ENCODE measurements at regions not wholly inside any gene's neighbourhood (a gene's known extent, or its start where the extent isn't known, plus 50 kb on each side); places are given as distances from the start of the nearest gene placed in this dataset.
"Not testable (repeated sequence)": the region's sequence is repeated elsewhere in the genome, so short reads cannot be mapped to it uniquely, and the experiment has no call there.

GRCh38 chr2:193475038-193475437, 1280.3 kb upstream of the TMEFF2 start:
- Mint-ChIP-seq H3K27ac (no peak overlapping the region), H3K4me3 (no peak overlapping the region), H3K36me3 (no peaks in the 10 kb centered on the region), H3K9me3 (peaks cover 0 to 25% (median 5%) of the 10 kb centered on the region in 6 donors), H3K4me1 (peaks cover 3 to 11% of the 10 kb centered on the region in 2 donors), H3K27me3 (ENCODE audit: low read depth in 3 of 3) (peaks cover 0 to 3% (median 0%) of the 10 kb centered on the region in 3 donors)
- no peak for DNase-seq

- Mint-ChIP-seq H3K4me3 (peak overlapping the region in 1 of 5 donors; percentile 13), H3K36me3 (no peaks in the 10 kb centered on the region), H3K4me1 (peaks cover 2 to 12% of the 10 kb centered on the region in 2 donors), H3K27me3 (ENCODE audit: low read depth in 3 of 3) (peaks cover 0 to 2% (median 1%) of the 10 kb centered on the region in 3 donors), H3K27ac (no peak overlapping the region), H3K9me3 (peaks cover 0 to 36% (median 10%) of the 10 kb centered on the region in 6 donors)
- no peak for DNase-seq
Observed at GRCh38 chr2:193469251-193469650, 1274.5 kb upstream of the TMEFF2 start.

DNA sequence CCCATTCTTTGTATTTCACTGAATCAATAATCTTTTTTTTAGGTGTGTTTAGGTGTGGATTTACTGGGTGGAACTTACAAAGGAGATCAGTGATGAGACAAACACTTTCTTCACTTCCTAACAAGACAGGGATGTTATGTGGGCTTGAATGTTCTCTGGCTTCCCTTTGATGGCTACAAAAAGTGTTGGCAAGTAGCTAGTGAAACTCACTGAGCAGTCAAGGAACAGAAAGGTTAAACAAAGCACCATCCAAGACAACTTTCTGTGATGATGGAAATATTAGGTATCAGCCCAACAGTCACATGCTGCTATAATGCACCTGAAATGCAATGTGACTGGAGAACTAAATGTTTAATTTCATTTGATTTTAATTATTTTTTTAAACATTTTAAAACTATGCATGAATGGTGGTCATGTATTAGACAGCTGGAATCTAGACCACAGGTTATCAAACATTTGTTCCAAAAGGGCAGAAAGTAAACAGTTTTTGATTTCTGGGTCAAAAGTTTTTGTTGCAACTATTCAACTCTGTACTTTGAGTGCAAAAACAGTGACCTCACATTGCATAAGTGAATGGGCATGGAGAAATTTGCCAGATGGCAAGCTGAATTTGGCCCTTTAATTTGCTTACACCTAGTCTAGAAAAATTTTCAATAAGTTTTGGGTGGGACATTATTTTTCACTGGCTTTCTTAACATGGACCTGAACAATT, 1272.7 kb upstream of the TMEFF2 start:
- H3K36me3 Mint-ChIP-seq = peaks cover 0 to 3% (median 0%) of the 10 kb centered on the region in 3 donors
- peaks cover 3 to 41% (median 18%) of the 10 kb centered on the region in 6 donors for H3K9me3 Mint-ChIP-seq
- no peak for DNase-seq
- no peak overlapping the region for H3K4me3 Mint-ChIP-seq
- H3K27ac Mint-ChIP-seq = no peak overlapping the region
- peaks cover 0 to 2% (median 0%) of the 10 kb centered on the region in 3 donors for H3K27me3 Mint-ChIP-seq (ENCODE audit: low read depth in 3 of 3)
- peaks cover 2 to 15% of the 10 kb centered on the region in 2 donors for H3K4me1 Mint-ChIP-seq

DNA sequence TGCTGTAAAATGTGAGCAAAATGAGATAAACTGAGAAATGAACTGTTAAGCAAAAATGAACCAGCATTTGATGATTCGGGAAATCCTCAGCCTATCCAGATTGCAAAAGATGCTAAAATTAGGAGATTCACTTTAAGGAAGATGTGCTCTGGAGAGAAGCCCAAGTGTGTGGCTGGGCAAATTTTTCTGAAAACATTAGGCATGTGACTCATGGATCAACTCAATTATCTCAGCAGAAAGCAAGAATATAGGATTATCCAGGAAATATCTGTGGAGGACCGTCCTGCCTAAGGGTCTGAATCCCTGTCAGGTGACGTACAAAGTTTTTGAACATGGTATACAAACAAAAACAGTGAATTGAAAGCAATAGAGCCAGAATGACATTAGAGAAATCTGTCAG, 1268.3 kb upstream of the TMEFF2 start:
- Mint-ChIP-seq H3K9me3 (peaks cover 4 to 33% (median 19%) of the 10 kb centered on the region in 6 donors), H3K4me3 (no peak overlapping the region), H3K27ac (no peak overlapping the region), H3K36me3 (peaks cover 0 to 3% (median 3%) of the 10 kb centered on the region in 3 donors), H3K4me1 (peaks cover 0 to 4% of the 10 kb centered on the region in 2 donors), H3K27me3 (ENCODE audit: low read depth in 3 of 3) (peaks cover 0 to 2% (median 1%) of the 10 kb centered on the region in 3 donors)
- DNase-seq = no peak

DNA sequence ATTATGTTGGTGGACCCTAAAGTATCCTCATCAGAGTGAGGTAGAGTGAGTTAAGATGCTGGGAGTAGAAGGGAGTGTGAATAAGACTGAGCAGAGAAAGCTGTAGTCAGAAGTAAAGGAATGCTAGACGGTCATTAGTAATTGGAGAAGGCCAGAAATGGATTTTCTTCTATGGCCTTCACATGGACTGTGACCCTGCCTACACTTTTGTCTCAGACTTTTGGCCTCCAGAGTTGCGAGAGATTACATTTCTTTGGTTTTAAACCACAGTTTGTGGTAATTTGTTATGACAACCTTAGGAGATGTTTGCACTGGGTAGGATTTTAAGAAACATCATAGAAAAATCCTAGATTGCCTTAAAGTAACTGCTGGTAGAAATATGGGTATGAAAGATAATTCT, 1267.7 kb upstream of the TMEFF2 start:
- Mint-ChIP-seq H3K9me3 (peaks cover 4 to 32% (median 20%) of the 10 kb centered on the region in 6 donors), H3K27ac (no peak overlapping the region), H3K4me3 (no peak overlapping the region), H3K36me3 (peaks cover 0 to 3% (median 3%) of the 10 kb centered on the region in 3 donors), H3K27me3 (ENCODE audit: low read depth in 3 of 3) (peaks cover 0 to 2% (median 1%) of the 10 kb centered on the region in 3 donors), H3K4me1 (peaks cover 0 to 4% of the 10 kb centered on the region in 2 donors)
- DNase-seq = no peak

GRCh38 chr2:193461431-193461934, 1266.8 kb upstream of the TMEFF2 start:
- Mint-ChIP-seq H3K9me3 (peaks cover 4 to 35% (median 21%) of the 10 kb centered on the region in 6 donors), H3K4me1 (peaks cover 0 to 4% of the 10 kb centered on the region in 2 donors), H3K27ac (no peak overlapping the region), H3K36me3 (peaks cover 0 to 3% (median 3%) of the 10 kb centered on the region in 3 donors), H3K4me3 (no peak overlapping the region), H3K27me3 (ENCODE audit: low read depth in 3 of 3) (peaks cover 0 to 2% (median 1%) of the 10 kb centered on the region in 3 donors)
- DNase-seq = no peak

DNA sequence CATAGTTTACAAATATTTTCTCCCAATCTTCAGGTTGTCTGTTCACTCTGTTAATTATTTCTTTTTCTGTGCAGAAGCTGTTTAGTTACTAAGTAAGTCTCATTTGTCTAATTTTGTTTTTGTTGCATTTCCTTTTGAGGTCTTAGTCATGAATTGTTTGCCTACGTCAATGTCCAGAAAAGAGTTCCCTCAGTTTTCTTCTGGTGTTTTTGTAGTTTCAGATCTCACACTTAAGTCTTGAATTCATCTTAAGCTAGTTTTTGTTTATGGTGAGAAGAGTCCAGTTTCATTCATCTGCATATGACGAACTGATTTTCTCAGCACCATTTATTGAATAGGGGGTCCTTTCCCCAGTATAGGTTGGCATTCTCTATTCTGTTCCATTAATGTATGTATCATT, 1252.2 kb upstream of the TMEFF2 start:
- Mint-ChIP-seq H3K4me3 (no peak overlapping the region), H3K9me3 (peaks cover 0 to 13% (median 8%) of the 10 kb centered on the region in 6 donors), H3K4me1 (no peaks in the 10 kb centered on the region), H3K36me3 (no peaks in the 10 kb centered on the region), H3K27ac (no peak overlapping the region), H3K27me3 (ENCODE audit: low read depth in 3 of 3) (peaks cover 0 to 2% (median 0%) of the 10 kb centered on the region in 3 donors)
- no peak for DNase-seq

DNA sequence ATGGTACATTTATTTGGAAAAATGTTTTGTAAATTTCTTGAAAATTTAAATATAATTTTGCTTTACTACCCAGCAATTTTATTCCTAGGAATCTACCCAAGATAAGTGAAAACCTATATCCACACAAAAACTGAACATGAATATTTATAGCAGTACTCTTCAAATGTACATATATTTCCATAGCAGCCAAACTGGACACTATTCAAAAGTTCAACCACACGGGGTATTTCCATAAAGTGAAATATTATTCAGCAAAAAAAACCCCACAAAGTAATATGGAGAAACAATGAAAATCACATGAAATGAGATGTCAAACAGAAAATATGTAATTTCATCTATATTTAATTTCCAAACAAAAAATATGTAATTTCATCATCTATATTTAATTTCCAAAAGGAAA, 1247.6 kb upstream of the TMEFF2 start:
- DNase-seq = no peak
- Mint-ChIP-seq H3K4me1 (no peaks in the 10 kb centered on the region), H3K4me3 (no peak overlapping the region), H3K9me3 (peaks cover 6 to 19% (median 10%) of the 10 kb centered on the region in 6 donors), H3K27me3 (ENCODE audit: low read depth in 3 of 3) (peaks cover 0 to 2% (median 0%) of the 10 kb centered on the region in 3 donors), H3K27ac (no peak overlapping the region), H3K36me3 (no peaks in the 10 kb centered on the region)

DNA sequence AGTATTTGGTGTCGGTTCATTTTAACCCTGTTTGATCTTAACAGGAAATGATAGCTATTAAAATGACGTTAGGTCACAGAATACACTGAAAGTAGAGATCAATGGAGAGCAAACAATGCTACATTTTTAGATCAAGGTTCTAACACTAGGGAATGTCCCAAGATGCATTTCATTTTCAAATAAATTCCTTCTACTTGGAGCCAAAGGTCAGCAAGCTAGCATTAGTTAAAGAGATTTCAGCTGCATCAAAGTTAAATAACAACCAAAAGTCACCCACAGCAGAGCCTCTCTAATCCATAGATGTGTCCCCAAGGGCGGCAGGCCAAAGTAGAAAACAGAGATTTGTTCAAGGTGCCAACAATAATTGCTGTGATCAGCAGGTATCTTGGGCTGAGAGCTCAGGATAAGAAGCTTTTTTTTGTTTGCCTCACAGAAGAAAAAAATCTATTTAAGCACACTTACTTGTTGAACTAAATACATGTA, 1233.6 kb upstream of the TMEFF2 start:
- Mint-ChIP-seq H3K27ac (no peak overlapping the region), H3K4me3 (no peak overlapping the region), H3K4me1 (no peaks in the 10 kb centered on the region), H3K9me3 (peaks cover 3 to 21% (median 12%) of the 10 kb centered on the region in 6 donors), H3K27me3 (ENCODE audit: low read depth in 3 of 3) (no peaks in the 10 kb centered on the region), H3K36me3 (no peaks in the 10 kb centered on the region)
- no peak for DNase-seq

DNA sequence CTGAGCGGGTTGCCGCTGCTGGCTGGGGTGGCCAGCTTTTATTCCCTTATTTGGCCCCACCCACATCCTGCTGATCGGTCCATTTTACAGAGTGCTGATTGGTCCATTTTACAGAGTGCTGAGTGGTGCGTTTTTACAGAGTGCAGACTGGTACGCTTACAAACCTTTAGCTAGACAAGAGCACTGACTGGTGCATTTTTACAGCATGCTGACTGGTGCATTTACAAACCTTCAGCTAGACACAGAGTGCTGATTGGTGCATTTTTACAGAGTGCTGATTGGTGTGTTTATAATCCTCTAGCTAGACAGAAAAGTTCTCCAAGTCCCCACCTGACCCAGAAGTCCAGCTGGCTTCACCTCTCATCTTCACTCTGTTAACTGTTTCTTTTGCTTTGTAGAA, 1217.6 kb upstream of the TMEFF2 start:
- H3K27me3 Mint-ChIP-seq (ENCODE audit: low read depth in 3 of 3); H3K4me3 Mint-ChIP-seq; H3K4me1 Mint-ChIP-seq; H3K36me3 Mint-ChIP-seq; DNase-seq: not testable (repeated sequence)
- Mint-ChIP-seq H3K9me3 (peaks cover 12 to 35% (median 30%) of the 10 kb centered on the region in 6 donors), H3K27ac (peak overlapping the region in 1 of 6 donors; percentile 79)

DNA sequence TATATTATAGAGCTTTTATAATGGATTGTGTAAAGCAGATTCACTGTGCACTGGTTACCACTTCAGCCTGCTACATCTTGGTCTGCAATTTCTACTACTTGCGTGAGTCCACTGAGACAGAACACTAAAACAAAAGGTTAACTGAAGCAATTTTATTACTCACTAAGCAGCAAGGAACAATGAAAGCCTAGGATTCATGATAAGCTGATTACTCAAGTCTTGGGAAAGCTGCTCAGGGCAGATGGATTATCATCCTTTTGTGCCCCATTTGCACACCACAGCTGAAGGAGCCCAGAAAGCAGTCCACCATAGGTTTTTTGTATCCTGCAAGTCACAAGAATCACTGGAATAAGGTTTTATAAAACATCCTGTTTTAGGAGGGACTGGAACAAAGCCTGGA, 1215.2 kb upstream of the TMEFF2 start:
- Mint-ChIP-seq H3K27ac (no peak overlapping the region), H3K27me3 (ENCODE audit: low read depth in 3 of 3) (peaks cover 0 to 2% (median 0%) of the 10 kb centered on the region in 3 donors), H3K4me1 (peaks cover 5 to 16% of the 10 kb centered on the region in 2 donors), H3K4me3 (no peak overlapping the region), H3K36me3 (peaks cover 0 to 4% (median 4%) of the 10 kb centered on the region in 3 donors), H3K9me3 (peaks cover 8 to 28% (median 22%) of the 10 kb centered on the region in 6 donors)
- no peak for DNase-seq

- Mint-ChIP-seq H3K4me3 (no peak overlapping the region), H3K4me1 (no peaks in the 10 kb centered on the region), H3K36me3 (peaks cover 0 to 4% (median 0%) of the 10 kb centered on the region in 3 donors), H3K27ac (no peak overlapping the region), H3K9me3 (peaks cover 0 to 20% (median 6%) of the 10 kb centered on the region in 6 donors), H3K27me3 (ENCODE audit: low read depth in 3 of 3) (peaks cover 0 to 1% (median 0%) of the 10 kb centered on the region in 3 donors)
- no peak for DNase-seq
Observed at GRCh38 chr2:193382583-193382982, 1187.8 kb upstream of the TMEFF2 start.

DNA sequence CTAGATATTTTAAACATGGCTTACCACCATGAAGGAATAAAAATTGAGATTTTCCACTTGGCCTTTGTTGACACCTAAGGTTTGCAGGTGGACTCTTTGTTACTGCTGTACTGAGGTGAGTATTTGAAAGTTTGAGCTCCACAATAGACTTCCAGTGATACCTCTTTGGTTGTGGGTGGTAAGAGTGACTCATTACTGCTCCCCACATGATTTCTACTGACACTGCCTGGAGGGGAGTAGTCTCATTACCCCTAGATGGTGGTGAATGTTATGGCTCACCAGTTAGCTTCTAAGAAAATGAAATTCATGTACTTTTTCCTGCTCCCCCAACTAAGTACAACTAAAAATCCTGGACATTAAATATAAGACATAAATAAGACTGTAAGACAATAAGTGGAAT, 1183.1 kb upstream of the TMEFF2 start:
- Mint-ChIP-seq H3K4me1 (no peaks in the 10 kb centered on the region), H3K27ac (no peak overlapping the region), H3K27me3 (ENCODE audit: low read depth in 3 of 3) (peaks cover 0 to 3% (median 0%) of the 10 kb centered on the region in 3 donors), H3K9me3 (peaks cover 0 to 17% (median 1%) of the 10 kb centered on the region in 6 donors), H3K4me3 (no peak overlapping the region), H3K36me3 (peaks cover 0 to 8% (median 0%) of the 10 kb centered on the region in 3 donors)
- no peak for DNase-seq

GRCh38 chr2:193373120-193373519, 1178.4 kb upstream of the TMEFF2 start:
- no peak overlapping the region for H3K4me3 Mint-ChIP-seq
- H3K36me3 Mint-ChIP-seq = peaks cover 0 to 8% (median 0%) of the 10 kb centered on the region in 3 donors
- H3K9me3 Mint-ChIP-seq = peaks cover 2 to 13% (median 5%) of the 10 kb centered on the region in 6 donors
- no peaks in the 10 kb centered on the region for H3K4me1 Mint-ChIP-seq
- DNase-seq = no peak
- H3K27ac Mint-ChIP-seq = no peak overlapping the region
- peaks cover 0 to 3% (median 0%) of the 10 kb centered on the region in 3 donors for H3K27me3 Mint-ChIP-seq (ENCODE audit: low read depth in 3 of 3)

Data from immature natural killer cell (primary cell).